ENCODE measurements at regions not wholly inside any gene's neighbourhood (a gene's known extent, or its start where the extent isn't known, plus 50 kb on each side); places are given as distances from the start of the nearest gene placed in this dataset.

DNA sequence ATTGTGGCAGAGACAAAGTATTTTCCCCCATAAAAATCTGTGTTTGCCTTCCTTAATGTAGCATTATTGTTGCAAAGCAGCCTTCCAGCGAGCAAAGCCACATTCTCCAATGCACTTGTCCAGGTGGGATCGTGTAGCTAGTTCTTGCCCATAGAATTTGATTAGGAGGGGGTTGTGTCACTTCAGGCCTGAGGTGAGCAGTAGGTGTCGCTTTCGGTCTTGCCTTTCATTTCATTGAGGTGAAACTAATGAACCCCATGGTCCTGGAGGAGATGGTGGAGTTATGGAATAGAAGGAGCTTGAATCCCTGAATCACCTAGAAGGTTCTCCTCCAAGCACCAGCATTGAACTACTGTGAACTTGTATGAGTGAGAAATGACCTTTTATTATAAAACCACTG lies 318.9 kb upstream of the PBX1 start:
- Histone ChIP-seq H3K4me1 (no peaks in the 10 kb centered on the region), H3K9me3 (no peaks in the 10 kb centered on the region), H3K36me3 (ENCODE audit: low read depth, missing control alignments) (no peaks in the 10 kb centered on the region), H3K4me3 (no peak overlapping the region), H3K27me3 (no peaks in the 10 kb centered on the region), H3K27ac (no peak overlapping the region)
- intact Hi-C loops (cut with DNase I; ENCODE audit: low total_unique reads): no loop called here
- TF ChIP-seq POLR2A (IDR thresholded peaks at IDR 0.05): no peak
- DNase-seq: no peak
- 72 to 79% methylated on average over 4 of the region's 4 CpGs for WGBS, 2 donors

DNA sequence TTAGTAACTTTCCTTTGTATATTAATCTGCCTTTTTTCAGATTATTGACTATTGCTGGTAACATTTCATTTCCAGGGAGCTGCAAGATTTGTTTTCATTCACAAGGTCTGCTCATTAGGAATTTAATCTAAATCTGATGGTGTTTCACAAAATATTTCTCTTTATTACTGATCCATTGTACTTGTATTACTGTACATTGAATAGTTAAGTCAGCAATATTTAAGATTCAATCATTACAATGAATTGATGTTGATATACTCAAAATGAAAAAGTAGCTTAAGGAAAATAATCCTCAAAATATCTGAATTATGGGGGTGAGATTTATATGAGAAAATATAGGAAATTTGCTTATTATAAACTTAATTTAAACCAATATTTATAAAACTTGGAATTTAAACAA lies 308.6 kb upstream of the PBX1 start:
- TF ChIP-seq POLR2A (IDR thresholded peaks at IDR 0.05): no peak
- TF ChIP-seq, protein P1, sequence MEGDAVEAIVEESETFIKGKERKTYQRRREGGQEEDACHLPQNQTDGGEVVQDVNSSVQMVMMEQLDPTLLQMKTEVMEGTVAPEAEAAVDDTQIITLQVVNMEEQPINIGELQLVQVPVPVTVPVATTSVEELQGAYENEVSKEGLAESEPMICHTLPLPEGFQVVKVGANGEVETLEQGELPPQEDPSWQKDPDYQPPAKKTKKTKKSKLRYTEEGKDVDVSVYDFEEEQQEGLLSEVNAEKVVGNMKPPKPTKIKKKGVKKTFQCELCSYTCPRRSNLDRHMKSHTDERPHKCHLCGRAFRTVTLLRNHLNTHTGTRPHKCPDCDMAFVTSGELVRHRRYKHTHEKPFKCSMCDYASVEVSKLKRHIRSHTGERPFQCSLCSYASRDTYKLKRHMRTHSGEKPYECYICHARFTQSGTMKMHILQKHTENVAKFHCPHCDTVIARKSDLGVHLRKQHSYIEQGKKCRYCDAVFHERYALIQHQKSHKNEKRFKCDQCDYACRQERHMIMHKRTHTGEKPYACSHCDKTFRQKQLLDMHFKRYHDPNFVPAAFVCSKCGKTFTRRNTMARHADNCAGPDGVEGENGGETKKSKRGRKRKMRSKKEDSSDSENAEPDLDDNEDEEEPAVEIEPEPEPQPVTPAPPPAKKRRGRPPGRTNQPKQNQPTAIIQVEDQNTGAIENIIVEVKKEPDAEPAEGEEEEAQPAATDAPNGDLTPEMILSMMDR (IDR thresholded peaks at IDR 0.05): no peak
- Histone ChIP-seq H3K27ac (no peak overlapping the region), H3K36me3 (ENCODE audit: low read depth, missing control alignments) (no peaks in the 10 kb centered on the region), H3K4me3 (no peak overlapping the region), H3K4me1 (no peaks in the 10 kb centered on the region), H3K9me3 (no peaks in the 10 kb centered on the region), H3K27me3 (no peaks in the 10 kb centered on the region)
- DNase-seq: no peak
- intact Hi-C loops (cut with DNase I; ENCODE audit: low total_unique reads): no loop called here

DNA sequence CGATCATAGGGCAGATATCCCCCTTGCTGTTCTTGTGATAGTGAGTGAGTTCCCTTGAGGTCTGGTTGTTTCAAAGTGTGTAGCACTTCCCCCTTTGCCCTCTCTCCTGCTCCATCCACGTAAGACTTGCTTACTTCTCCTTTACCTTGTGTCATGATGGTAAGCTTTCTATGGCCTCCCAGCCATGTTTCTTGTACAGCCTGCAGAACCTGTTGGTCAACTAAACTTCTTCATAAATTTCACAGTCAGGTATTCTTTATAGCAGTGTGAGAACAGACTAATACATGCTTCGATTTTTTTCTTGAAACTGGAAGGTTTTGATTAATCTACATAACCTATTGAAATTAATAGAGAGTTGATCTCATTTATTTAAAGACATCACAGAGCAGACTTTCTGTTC lies 302.5 kb upstream of the PBX1 start:
- H3K27ac ChIP-seq: no peak overlapping the region
- no peaks in the 10 kb centered on the region for H3K36me3 ChIP-seq (ENCODE audit: low read depth, missing control alignments)
- H3K4me1 ChIP-seq: no peaks in the 10 kb centered on the region
- no peak overlapping the region for H3K4me3 ChIP-seq
- no peaks in the 10 kb centered on the region for H3K27me3 ChIP-seq
- no peaks in the 10 kb centered on the region for H3K9me3 ChIP-seq
- TF ChIP-seq, protein P1 (IDR thresholded peaks at IDR 0.05): no peak
- no peak for TF ChIP-seq POLR2A (IDR thresholded peaks at IDR 0.05)
- 80 to 82% methylated on average over 3 of the region's 3 CpGs for WGBS, 2 donors
- intact Hi-C loops (cut with DNase I; ENCODE audit: low total_unique reads): no loop called here
- DNase-seq: no peak

DNA sequence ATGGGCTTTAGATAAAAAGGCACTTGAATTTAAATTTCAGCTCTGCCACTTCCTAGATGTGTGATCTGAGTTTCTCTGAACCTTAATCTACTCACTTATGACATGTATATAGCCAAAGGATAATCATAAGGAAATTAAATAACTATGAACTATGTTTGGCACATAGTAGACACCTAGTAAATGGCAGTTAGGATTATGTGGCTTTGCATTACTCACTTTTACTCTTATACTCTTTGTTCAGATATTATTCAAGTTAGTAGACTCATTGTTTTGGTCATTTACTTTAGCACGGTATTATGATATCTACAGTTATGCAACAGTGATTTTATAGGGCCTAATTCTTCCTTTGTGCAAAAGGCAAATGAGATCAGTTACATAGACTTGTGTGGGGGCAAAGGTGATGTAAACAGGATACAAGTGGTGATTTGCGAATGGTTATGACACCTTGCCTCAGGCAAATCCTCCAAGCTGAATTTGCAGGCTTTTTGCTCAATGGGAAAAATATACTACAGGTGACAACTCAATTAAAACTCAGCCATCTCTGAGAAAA lies 297.2 kb upstream of the PBX1 start:
- H3K9me3 ChIP-seq: no peaks in the 10 kb centered on the region
- intact Hi-C loops (cut with DNase I; ENCODE audit: low total_unique reads): no loop called here
- H3K27me3 ChIP-seq: no peaks in the 10 kb centered on the region
- H3K27ac ChIP-seq: no peak overlapping the region
- no peaks in the 10 kb centered on the region for H3K4me1 ChIP-seq
- TF ChIP-seq, protein P1 (IDR thresholded peaks at IDR 0.05): no peak
- no peak for TF ChIP-seq POLR2A (IDR thresholded peaks at IDR 0.05)
- no peak overlapping the region for H3K4me3 ChIP-seq
- H3K36me3 ChIP-seq (ENCODE audit: low read depth, missing control alignments): no peaks in the 10 kb centered on the region
- whole genome bisulfite sequencing, 2 donors: 87 to 89% methylated on average over 2 of the region's 2 CpGs
- no peak for DNase-seq

DNA sequence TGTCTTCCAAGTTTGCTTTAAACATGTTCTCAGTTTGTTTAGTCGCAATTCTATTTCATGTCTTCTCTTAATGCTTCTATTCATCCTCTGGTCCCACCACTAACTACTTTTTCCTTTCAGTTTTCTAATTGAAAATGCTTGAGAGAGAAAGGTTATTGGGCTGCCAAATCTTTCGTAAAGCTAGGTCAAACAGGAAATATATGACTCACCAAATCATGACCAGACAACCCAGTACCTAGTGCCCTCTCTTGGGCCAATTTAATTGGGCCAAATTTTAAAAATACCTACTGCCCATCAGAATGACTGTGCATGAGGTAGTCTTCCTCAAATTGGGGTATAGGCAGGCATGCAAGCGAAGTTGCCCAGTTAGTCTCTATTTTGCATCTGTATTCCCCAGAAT lies 295.4 kb upstream of the PBX1 start:
- no peak for TF ChIP-seq POLR2A (IDR thresholded peaks at IDR 0.05)
- TF ChIP-seq, protein P1 (IDR thresholded peaks at IDR 0.05): no peak
- no peaks in the 10 kb centered on the region for H3K36me3 ChIP-seq (ENCODE audit: low read depth, missing control alignments)
- no peak overlapping the region for H3K27ac ChIP-seq
- no peak for DNase-seq
- no peaks in the 10 kb centered on the region for H3K27me3 ChIP-seq
- H3K4me3 ChIP-seq: no peak overlapping the region
- 81 to 91% methylated on average over 3 of the region's 3 CpGs for WGBS, 2 donors
- no peaks in the 10 kb centered on the region for H3K9me3 ChIP-seq
- no peaks in the 10 kb centered on the region for H3K4me1 ChIP-seq
- intact Hi-C loops (cut with DNase I; ENCODE audit: low total_unique reads): no loop called here

All from testis (tissue), 2 donors.